ENCODE measurements at regions not wholly inside any gene's neighbourhood (a gene's known extent, or its start where the extent isn't known, plus 50 kb on each side); places are given as distances from the start of the nearest gene placed in this dataset.

DNA sequence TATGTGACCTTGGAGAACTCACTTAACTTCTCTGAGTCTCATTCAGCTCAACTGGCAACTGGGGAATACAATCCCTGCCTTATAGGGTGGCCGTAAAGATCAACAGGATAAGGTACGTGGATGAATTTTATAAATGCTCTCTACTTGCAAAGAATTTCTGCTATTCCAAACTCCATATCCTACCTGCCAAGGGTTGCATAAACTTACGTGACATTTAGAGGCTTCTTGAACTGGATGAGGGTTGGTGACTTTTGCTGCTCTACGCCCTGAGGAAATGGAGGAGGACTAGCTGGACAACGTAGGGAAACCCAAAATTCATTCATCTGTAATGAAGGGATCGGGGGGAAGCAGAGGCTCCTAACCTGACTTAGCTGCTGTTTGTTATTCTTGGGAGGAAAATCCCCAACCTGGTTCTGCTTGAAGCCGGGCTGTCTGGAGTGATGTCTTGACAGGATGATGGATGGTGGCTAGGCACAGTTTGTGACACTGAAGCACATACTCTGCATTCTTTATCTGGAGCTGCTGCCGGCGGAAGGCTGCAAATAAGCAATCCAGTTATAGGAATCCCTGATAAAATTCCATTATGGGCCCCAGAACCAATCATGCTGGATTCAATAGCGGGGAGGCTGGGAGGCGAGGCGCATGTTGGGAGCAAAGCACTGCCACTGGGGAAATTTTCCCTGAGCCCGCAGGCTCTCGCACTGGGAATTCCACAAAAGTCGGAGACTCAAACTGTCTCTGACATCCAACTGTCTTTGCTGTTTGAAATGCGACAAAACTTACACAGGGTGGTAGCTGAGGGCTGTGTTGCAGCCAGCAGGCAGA is 94.7 kb upstream of the SDK2 start:
- Histone ChIP-seq H3K9me3 (replicated peaks; ENCODE audit: control insufficient read depth, insufficient read depth, low read depth, low read length) (no peaks in the 10 kb centered on the region), H2AFZ (ENCODE audit: low read depth, low read length) (no peak overlapping the region), H3K9ac (ENCODE audit: insufficient read depth in 1 of 2, low read depth in 2 of 2, low read length in 2 of 2) (no peak overlapping the region), H3K4me1 (replicated peaks in 1 of 2; ENCODE audit: control insufficient read depth in 2 of 2, insufficient read depth in 2 of 2, low read length in 2 of 2) (no peaks in the 10 kb centered on the region), H3K4me2 (ENCODE audit: insufficient read depth, low read length) (no peak overlapping the region), H3K27ac (ENCODE audit: extremely low read depth, low read depth, low read length) (no peak overlapping the region), H3K36me3 (ENCODE audit: control insufficient read depth, insufficient read depth, low read length) (no peaks in the 10 kb centered on the region), H3K9me1 (ENCODE audit: control insufficient read depth, insufficient read depth, low read length) (no peaks in the 10 kb centered on the region), H3K4me3 (no peak overlapping the region), H3K27me3 (ENCODE audit: control insufficient read depth in 2 of 2, insufficient read depth in 2 of 2, low read length in 2 of 2) (peaks cover 6 to 53% of the 10 kb centered on the region in 2 experiments; a peak in 4 of 5 replicates), H4K20me1 (replicated peaks; ENCODE audit: control insufficient read depth, insufficient read depth, low read length) (0 out of 2 replicates have a peak, but pooled peaks cover 7% of the 10 kb centered on the region), H3K79me2 (ENCODE audit: control insufficient read depth, insufficient read depth, low read length) (no peaks in the 10 kb centered on the region)
- BruUV-seq (replicated peaks), result no TSS peak
- ChIA-PET POLR2A (interaction anchor here (0.5 to 0.6 kb wide), 2 partner anchors 47 to 225 kb away, joined by 3 read pairs; no protein-coding TSS in a partner anchor), CTCF (ENCODE audit: low intra/inter-chr PET ratio) (no interaction called here)
- 0% methylated on average over 16 of the region's 16 CpGs for WGBS (ENCODE audit: insufficient coverage, low coverage, missing lambda C conversion rate)
- intact Hi-C loops (cut with micrococcal nuclease), result no loop called here
- ATAC-seq, result no peak
- TF ChIP-seq, protein P1, sequence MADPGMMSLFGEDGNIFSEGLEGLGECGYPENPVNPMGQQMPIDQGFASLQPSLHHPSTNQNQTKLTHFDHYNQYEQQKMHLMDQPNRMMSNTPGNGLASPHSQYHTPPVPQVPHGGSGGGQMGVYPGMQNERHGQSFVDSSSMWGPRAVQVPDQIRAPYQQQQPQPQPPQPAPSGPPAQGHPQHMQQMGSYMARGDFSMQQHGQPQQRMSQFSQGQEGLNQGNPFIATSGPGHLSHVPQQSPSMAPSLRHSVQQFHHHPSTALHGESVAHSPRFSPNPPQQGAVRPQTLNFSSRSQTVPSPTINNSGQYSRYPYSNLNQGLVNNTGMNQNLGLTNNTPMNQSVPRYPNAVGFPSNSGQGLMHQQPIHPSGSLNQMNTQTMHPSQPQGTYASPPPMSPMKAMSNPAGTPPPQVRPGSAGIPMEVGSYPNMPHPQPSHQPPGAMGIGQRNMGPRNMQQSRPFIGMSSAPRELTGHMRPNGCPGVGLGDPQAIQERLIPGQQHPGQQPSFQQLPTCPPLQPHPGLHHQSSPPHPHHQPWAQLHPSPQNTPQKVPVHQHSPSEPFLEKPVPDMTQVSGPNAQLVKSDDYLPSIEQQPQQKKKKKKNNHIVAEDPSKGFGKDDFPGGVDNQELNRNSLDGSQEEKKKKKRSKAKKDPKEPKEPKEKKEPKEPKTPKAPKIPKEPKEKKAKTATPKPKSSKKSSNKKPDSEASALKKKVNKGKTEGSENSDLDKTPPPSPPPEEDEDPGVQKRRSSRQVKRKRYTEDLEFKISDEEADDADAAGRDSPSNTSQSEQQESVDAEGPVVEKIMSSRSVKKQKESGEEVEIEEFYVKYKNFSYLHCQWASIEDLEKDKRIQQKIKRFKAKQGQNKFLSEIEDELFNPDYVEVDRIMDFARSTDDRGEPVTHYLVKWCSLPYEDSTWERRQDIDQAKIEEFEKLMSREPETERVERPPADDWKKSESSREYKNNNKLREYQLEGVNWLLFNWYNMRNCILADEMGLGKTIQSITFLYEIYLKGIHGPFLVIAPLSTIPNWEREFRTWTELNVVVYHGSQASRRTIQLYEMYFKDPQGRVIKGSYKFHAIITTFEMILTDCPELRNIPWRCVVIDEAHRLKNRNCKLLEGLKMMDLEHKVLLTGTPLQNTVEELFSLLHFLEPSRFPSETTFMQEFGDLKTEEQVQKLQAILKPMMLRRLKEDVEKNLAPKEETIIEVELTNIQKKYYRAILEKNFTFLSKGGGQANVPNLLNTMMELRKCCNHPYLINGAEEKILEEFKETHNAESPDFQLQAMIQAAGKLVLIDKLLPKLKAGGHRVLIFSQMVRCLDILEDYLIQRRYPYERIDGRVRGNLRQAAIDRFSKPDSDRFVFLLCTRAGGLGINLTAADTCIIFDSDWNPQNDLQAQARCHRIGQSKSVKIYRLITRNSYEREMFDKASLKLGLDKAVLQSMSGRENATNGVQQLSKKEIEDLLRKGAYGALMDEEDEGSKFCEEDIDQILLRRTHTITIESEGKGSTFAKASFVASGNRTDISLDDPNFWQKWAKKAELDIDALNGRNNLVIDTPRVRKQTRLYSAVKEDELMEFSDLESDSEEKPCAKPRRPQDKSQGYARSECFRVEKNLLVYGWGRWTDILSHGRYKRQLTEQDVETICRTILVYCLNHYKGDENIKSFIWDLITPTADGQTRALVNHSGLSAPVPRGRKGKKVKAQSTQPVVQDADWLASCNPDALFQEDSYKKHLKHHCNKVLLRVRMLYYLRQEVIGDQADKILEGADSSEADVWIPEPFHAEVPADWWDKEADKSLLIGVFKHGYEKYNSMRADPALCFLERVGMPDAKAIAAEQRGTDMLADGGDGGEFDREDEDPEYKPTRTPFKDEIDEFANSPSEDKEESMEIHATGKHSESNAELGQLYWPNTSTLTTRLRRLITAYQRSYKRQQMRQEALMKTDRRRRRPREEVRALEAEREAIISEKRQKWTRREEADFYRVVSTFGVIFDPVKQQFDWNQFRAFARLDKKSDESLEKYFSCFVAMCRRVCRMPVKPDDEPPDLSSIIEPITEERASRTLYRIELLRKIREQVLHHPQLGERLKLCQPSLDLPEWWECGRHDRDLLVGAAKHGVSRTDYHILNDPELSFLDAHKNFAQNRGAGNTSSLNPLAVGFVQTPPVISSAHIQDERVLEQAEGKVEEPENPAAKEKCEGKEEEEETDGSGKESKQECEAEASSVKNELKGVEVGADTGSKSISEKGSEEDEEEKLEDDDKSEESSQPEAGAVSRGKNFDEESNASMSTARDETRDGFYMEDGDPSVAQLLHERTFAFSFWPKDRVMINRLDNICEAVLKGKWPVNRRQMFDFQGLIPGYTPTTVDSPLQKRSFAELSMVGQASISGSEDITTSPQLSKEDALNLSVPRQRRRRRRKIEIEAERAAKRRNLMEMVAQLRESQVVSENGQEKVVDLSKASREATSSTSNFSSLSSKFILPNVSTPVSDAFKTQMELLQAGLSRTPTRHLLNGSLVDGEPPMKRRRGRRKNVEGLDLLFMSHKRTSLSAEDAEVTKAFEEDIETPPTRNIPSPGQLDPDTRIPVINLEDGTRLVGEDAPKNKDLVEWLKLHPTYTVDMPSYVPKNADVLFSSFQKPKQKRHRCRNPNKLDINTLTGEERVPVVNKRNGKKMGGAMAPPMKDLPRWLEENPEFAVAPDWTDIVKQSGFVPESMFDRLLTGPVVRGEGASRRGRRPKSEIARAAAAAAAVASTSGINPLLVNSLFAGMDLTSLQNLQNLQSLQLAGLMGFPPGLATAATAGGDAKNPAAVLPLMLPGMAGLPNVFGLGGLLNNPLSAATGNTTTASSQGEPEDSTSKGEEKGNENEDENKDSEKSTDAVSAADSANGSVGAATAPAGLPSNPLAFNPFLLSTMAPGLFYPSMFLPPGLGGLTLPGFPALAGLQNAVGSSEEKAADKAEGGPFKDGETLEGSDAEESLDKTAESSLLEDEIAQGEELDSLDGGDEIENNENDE (IDR thresholded peaks at IDR 0.05; ENCODE audit: low read depth, low read length), result no peak
- peak; percentile 52 for TF ChIP-seq MEIS2 (IDR thresholded peaks at IDR 0.05; ENCODE audit: partially characterized antibody)
- no peak for DNase-seq (ENCODE audit: extremely low read depth in 1 of 4, low spot score in 3 of 4)
- in situ Hi-C loops (cut with MboI), result no loop called here
- FAIRE-seq, result no peak
